ENCODE measurements at regions not wholly inside any gene's neighbourhood (a gene's known extent, or its start where the extent isn't known, plus 50 kb on each side); places are given as distances from the start of the nearest gene placed in this dataset.
"Not testable (repeated sequence)": the region's sequence is repeated elsewhere in the genome, so short reads cannot be mapped to it uniquely, and the experiment has no call there.

- WGBS, result 81% methylated on average over 1 of the region's 1 CpG
- TF ChIP-seq ATF3 (IDR thresholded peaks at IDR 0.05) (no peak), RAD21 (IDR thresholded peaks at IDR 0.05) (no peak), MAX (IDR thresholded peaks at IDR 0.05) (no peak), FOXA2 (IDR thresholded peaks at IDR 0.05) (no peak), YY1 (IDR thresholded peaks at IDR 0.05) (no peak)
- no peaks in the 10 kb centered on the region for H3K27me3 ChIP-seq (ENCODE audit: control insufficient read depth in 4 of 4, insufficient read depth in 4 of 4, low read length in 3 of 4)
- no peak overlapping the region for H3K9ac ChIP-seq (ENCODE audit: low read depth in 1 of 2, low read length in 2 of 2)
- peaks cover 5 to 25% (median 14%) of the 10 kb centered on the region in 4 donors for H3K4me1 ChIP-seq (ENCODE audit: control insufficient read depth in 4 of 4, insufficient read depth in 4 of 4, low read length in 3 of 4)
- DNase-seq (ENCODE audit: low spot score), result no peak
- no peaks in the 10 kb centered on the region for H3K36me3 ChIP-seq (ENCODE audit: control insufficient read depth in 4 of 4, insufficient read depth in 3 of 4, low read depth in 1 of 4, low read length in 3 of 4)
- H3K27ac ChIP-seq (ENCODE audit: low read depth in 1 of 2, low read length in 2 of 2), result peak overlapping the region in 1 of 2 donors; percentile 11
- H3K9me3 ChIP-seq (ENCODE audit: control insufficient read depth in 4 of 4, low read length in 3 of 4), result no peaks in the 10 kb centered on the region
- no peak overlapping the region for H3K4me3 ChIP-seq (ENCODE audit: low read depth in 1 of 3, low read length in 3 of 3)
Measured at GRCh38 chr2:203625701-203626100, 80.7 kb upstream of the CD28 start.

- H3K27ac ChIP-seq (ENCODE audit: low read depth in 1 of 2, low read length in 2 of 2), result peak overlapping the region in 1 of 2 donors; percentile 11
- peaks cover 5 to 30% (median 18%) of the 10 kb centered on the region in 4 donors for H3K4me1 ChIP-seq (ENCODE audit: control insufficient read depth in 4 of 4, insufficient read depth in 4 of 4, low read length in 3 of 4)
- not testable (repeated sequence) for H3K9ac ChIP-seq (ENCODE audit: low read depth in 1 of 2, low read length in 2 of 2); DNase-seq (ENCODE audit: low spot score); H3K9me3 ChIP-seq (ENCODE audit: control insufficient read depth in 4 of 4, low read length in 3 of 4); H3K4me3 ChIP-seq (ENCODE audit: low read depth in 1 of 3, low read length in 3 of 3); H3K27me3 ChIP-seq (ENCODE audit: control insufficient read depth in 4 of 4, insufficient read depth in 4 of 4, low read length in 3 of 4); H3K36me3 ChIP-seq (ENCODE audit: control insufficient read depth in 4 of 4, insufficient read depth in 3 of 4, low read depth in 1 of 4, low read length in 3 of 4)
- 88% methylated on average over 4 of the region's 4 CpGs for WGBS
Measured at GRCh38 chr2:203626247-203626646, 80.2 kb upstream of the CD28 start.

- Histone ChIP-seq H3K27me3 (ENCODE audit: control insufficient read depth in 4 of 4, insufficient read depth in 4 of 4, low read length in 3 of 4) (no peaks in the 10 kb centered on the region), H3K9ac (ENCODE audit: low read depth in 1 of 2, low read length in 2 of 2) (no peak overlapping the region), H3K9me3 (ENCODE audit: control insufficient read depth in 4 of 4, low read length in 3 of 4) (no peaks in the 10 kb centered on the region), H3K4me1 (ENCODE audit: control insufficient read depth in 4 of 4, insufficient read depth in 4 of 4, low read length in 3 of 4) (peaks cover 3 to 35% (median 24%) of the 10 kb centered on the region in 4 donors), H3K36me3 (ENCODE audit: control insufficient read depth in 4 of 4, insufficient read depth in 3 of 4, low read depth in 1 of 4, low read length in 3 of 4) (no peaks in the 10 kb centered on the region), H3K4me3 (ENCODE audit: low read depth in 1 of 3, low read length in 3 of 3) (no peak overlapping the region), H3K27ac (ENCODE audit: low read depth in 1 of 2, low read length in 2 of 2) (peak overlapping the region; percentile 6 to 46)
- no peak for DNase-seq (ENCODE audit: low spot score)
- TF ChIP-seq GABPA (IDR thresholded peaks at IDR 0.05 in 1 of 2, conservative IDR thresholded peaks at IDR 0.05 in 1 of 2) (no peak), FOXA2 (IDR thresholded peaks at IDR 0.05) (no peak), ZBTB33 (IDR thresholded peaks at IDR 0.05) (no peak), SP1 (IDR thresholded peaks at IDR 0.05) (peak; percentile 30), YY1 (IDR thresholded peaks at IDR 0.05) (peak; percentile 43), ATF3 (IDR thresholded peaks at IDR 0.05) (no peak), JUND (IDR thresholded peaks at IDR 0.05) (peak in 1 of 2 donors; percentile 26), RXRA (IDR thresholded peaks at IDR 0.05) (peak; percentile 59 to 89), RAD21 (IDR thresholded peaks at IDR 0.05) (peak in 1 of 2 donors; percentile 18), EGR1 (IDR thresholded peaks at IDR 0.05; ENCODE audit: low read depth in 2 of 2) (no peak), REST (IDR thresholded peaks at IDR 0.05) (peak; percentile 73), MAX (IDR thresholded peaks at IDR 0.05) (no peak), HNF4G (IDR thresholded peaks at IDR 0.05) (no peak), CTCF (IDR thresholded peaks at IDR 0.05; ENCODE audit: low read depth, low read length, missing input control) (no peak), TAF1 (conservative IDR thresholded peaks at IDR 0.05) (no peak), HNF4A (conservative IDR thresholded peaks at IDR 0.05) (peak; percentile 43 to 57), FOXA1 (IDR thresholded peaks at IDR 0.05) (no peak), NR2F2 (IDR thresholded peaks at IDR 0.05) (peak; percentile 85)
- 28% methylated on average over 2 of the region's 2 CpGs for WGBS
Measured at GRCh38 chr2:203626952-203627681, 79.3 kb upstream of the CD28 start.
